ENCODE measurements at regions not wholly inside any gene's neighbourhood (a gene's known extent, or its start where the extent isn't known, plus 50 kb on each side); places are given as distances from the start of the nearest gene placed in this dataset.

- Histone ChIP-seq H3F3A (ENCODE audit: insufficient read depth, low read length, poor library complexity, severe bottlenecking) (no peaks in the 10 kb centered on the region), H3K79me2 (replicated peaks; ENCODE audit: insufficient read depth, low read length) (no peaks in the 10 kb centered on the region), H3K36me3 (ENCODE audit: insufficient read depth, low read length) (no peaks in the 10 kb centered on the region), H3K4me3 (ENCODE audit: low read length) (no peak overlapping the region), H4K20me1 (ENCODE audit: insufficient read depth) (no peaks in the 10 kb centered on the region), H2AFZ (ENCODE audit: low read depth, low read length) (no peak overlapping the region), H3K27ac (ENCODE audit: low read length) (no peak overlapping the region), H3K27me3 (ENCODE audit: insufficient read depth, low read depth, low read length) (no peaks in the 10 kb centered on the region), H3K9ac (ENCODE audit: low read length) (no peak overlapping the region), H3K9me3 (ENCODE audit: low read length) (no peaks in the 10 kb centered on the region), H3K4me2 (ENCODE audit: low read length) (no peak overlapping the region), H3K9me2 (ENCODE audit: insufficient read depth, low read length) (no peaks in the 10 kb centered on the region)
- no peak for TF ChIP-seq POLR2AphosphoS5 (IDR thresholded peaks at IDR 0.05)
- TF ChIP-seq REST (IDR thresholded peaks at IDR 0.05; ENCODE audit: borderline replicate concordance) = no peak
Observed at GRCh38 chr6:104566411-104566810, 293.3 kb downstream of the HACE1 start.

- Histone ChIP-seq H3K9ac (ENCODE audit: low read length) (no peak overlapping the region), H3K27ac (ENCODE audit: low read length) (no peak overlapping the region)
Observed at GRCh38 chr6:104563306-104563705, 296.4 kb downstream of the HACE1 start.

More at GRCh38 chr6:104563306-104563705, 296.4 kb downstream of the HACE1 start:
- Histone ChIP-seq H3K27me3 (ENCODE audit: insufficient read depth, low read depth, low read length) (no peaks in the 10 kb centered on the region), H3K4me2 (ENCODE audit: low read length) (no peak overlapping the region), H3K4me3 (ENCODE audit: low read length) (no peak overlapping the region), H3F3A (ENCODE audit: insufficient read depth, low read length, poor library complexity, severe bottlenecking) (no peaks in the 10 kb centered on the region), H3K9me3 (ENCODE audit: low read length) (no peaks in the 10 kb centered on the region), H3K36me3 (ENCODE audit: insufficient read depth, low read length) (no peaks in the 10 kb centered on the region), H4K20me1 (ENCODE audit: insufficient read depth) (no peaks in the 10 kb centered on the region), H3K79me2 (replicated peaks; ENCODE audit: insufficient read depth, low read length) (no peaks in the 10 kb centered on the region), H2AFZ (ENCODE audit: low read depth, low read length) (no peak overlapping the region), H3K9me2 (ENCODE audit: insufficient read depth, low read length) (no peaks in the 10 kb centered on the region)
- TF ChIP-seq SMC3 (conservative IDR thresholded peaks at IDR 0.05; ENCODE audit: poor library complexity) (no peak), CTCF (IDR thresholded peaks at IDR 0.05; ENCODE audit: poor library complexity, severe bottlenecking) (no peak), TAF1 (IDR thresholded peaks at IDR 0.05; ENCODE audit: low read depth) (no peak), EP300 (conservative IDR thresholded peaks at IDR 0.05; ENCODE audit: poor library complexity, severe bottlenecking) (no peak), POLR2AphosphoS5 (IDR thresholded peaks at IDR 0.05) (no peak), REST (IDR thresholded peaks at IDR 0.05; ENCODE audit: borderline replicate concordance) (no peak), MXI1 (conservative IDR thresholded peaks at IDR 0.05; ENCODE audit: poor library complexity, severe bottlenecking) (no peak), RAD21 (conservative IDR thresholded peaks at IDR 0.05) (no peak), EZH2 (IDR thresholded peaks at IDR 0.05; ENCODE audit: borderline replicate concordance, insufficient read depth, low read length, poor library complexity, severe bottlenecking) (no peak)
